ENCODE measurements at regions not wholly inside any gene's neighbourhood (a gene's known extent, or its start where the extent isn't known, plus 50 kb on each side); places are given as distances from the start of the nearest gene placed in this dataset.
"Not testable (repeated sequence)": the region's sequence is repeated elsewhere in the genome, so short reads cannot be mapped to it uniquely, and the experiment has no call there.

- H3K4me1 Mint-ChIP-seq, result no peaks in the 10 kb centered on the region
- intact Hi-C loops (cut with micrococcal nuclease), result no loop called here
- DNase-seq (no peak), ATAC-seq (ENCODE audit: low read depth) (no peak)
- ChIA-PET CTCF (no interaction called here), POLR2A (no interaction called here)
- H3K4me3 Mint-ChIP-seq, result no peak overlapping the region
- no peaks in the 10 kb centered on the region for H3K9me3 Mint-ChIP-seq
- no peak overlapping the region for H3K27ac Mint-ChIP-seq
- H3K36me3 Mint-ChIP-seq (ENCODE audit: low read depth), result no peaks in the 10 kb centered on the region
- H3K27me3 Mint-ChIP-seq, result peaks cover 16% of the 10 kb centered on the region
- no peak for TF ChIP-seq CTCF (IDR thresholded peaks at IDR 0.05)
Measured at GRCh38 chr7:37550872-37551271, 102.2 kb upstream of the ELMO1 start.

GRCh38 chr7:37552030-37552429 is 103.4 kb upstream of the ELMO1 start:
- TF ChIP-seq CTCF (IDR thresholded peaks at IDR 0.05), result no peak
- Mint-ChIP-seq H3K4me1 (no peaks in the 10 kb centered on the region), H3K4me3 (no peak overlapping the region), H3K27ac (no peak overlapping the region), H3K36me3 (ENCODE audit: low read depth) (no peaks in the 10 kb centered on the region), H3K9me3 (no peaks in the 10 kb centered on the region), H3K27me3 (peaks cover 16% of the 10 kb centered on the region)
- DNase-seq (no peak), ATAC-seq (ENCODE audit: low read depth) (no peak)
- POLR2A ChIA-PET, result no interaction called here
- CTCF ChIA-PET, result no interaction called here
- intact Hi-C loops (cut with micrococcal nuclease), result no loop called here

GRCh38 chr7:37552439-37552838 is 103.8 kb upstream of the ELMO1 start:
- ATAC-seq (ENCODE audit: low read depth); CTCF ChIA-PET; H3K4me1 Mint-ChIP-seq; H3K4me3 Mint-ChIP-seq; intact Hi-C loops (cut with micrococcal nuclease); H3K36me3 Mint-ChIP-seq (ENCODE audit: low read depth); H3K9me3 Mint-ChIP-seq; H3K27ac Mint-ChIP-seq; POLR2A ChIA-PET; DNase-seq: not testable (repeated sequence)
- H3K27me3 Mint-ChIP-seq, result peaks cover 16% of the 10 kb centered on the region

- CTCF ChIA-PET, result no interaction called here
- ATAC-seq (ENCODE audit: low read depth) (no peak), DNase-seq (no peak)
- Mint-ChIP-seq H3K4me3 (no peak overlapping the region), H3K36me3 (ENCODE audit: low read depth) (no peaks in the 10 kb centered on the region), H3K27ac (no peak overlapping the region), H3K4me1 (no peaks in the 10 kb centered on the region), H3K27me3 (peaks cover 13% of the 10 kb centered on the region), H3K9me3 (no peaks in the 10 kb centered on the region)
- intact Hi-C loops (cut with micrococcal nuclease), result no loop called here
- no peak for TF ChIP-seq CTCF (IDR thresholded peaks at IDR 0.05)
- POLR2A ChIA-PET, result no interaction called here
Measured at GRCh38 chr7:37555528-37555927, 106.9 kb upstream of the ELMO1 start.

GRCh38 chr7:37557571-37558209 is 109.0 kb upstream of the ELMO1 start:
- no peak overlapping the region for H3K4me3 Mint-ChIP-seq
- TF ChIP-seq CTCF (IDR thresholded peaks at IDR 0.05), result no peak
- ATAC-seq (ENCODE audit: low read depth) (no peak), DNase-seq (no peak)
- ChIA-PET CTCF (no interaction called here), POLR2A (interaction anchor here (0.6 kb wide), 1 partner anchor 29 kb away, joined by 3 read pairs; no protein-coding TSS in a partner anchor)
- peaks cover 7% of the 10 kb centered on the region for H3K27me3 Mint-ChIP-seq
- intact Hi-C loops (cut with micrococcal nuclease), result no loop called here
- H3K27ac Mint-ChIP-seq, result no peak overlapping the region
- no peaks in the 10 kb centered on the region for H3K36me3 Mint-ChIP-seq (ENCODE audit: low read depth)
- no peaks in the 10 kb centered on the region for H3K4me1 Mint-ChIP-seq
- H3K9me3 Mint-ChIP-seq, result no peaks in the 10 kb centered on the region
